ENCODE measurements at regions not wholly inside any gene's neighbourhood (a gene's known extent, or its start where the extent isn't known, plus 50 kb on each side); places are given as distances from the start of the nearest gene placed in this dataset.

DNA sequence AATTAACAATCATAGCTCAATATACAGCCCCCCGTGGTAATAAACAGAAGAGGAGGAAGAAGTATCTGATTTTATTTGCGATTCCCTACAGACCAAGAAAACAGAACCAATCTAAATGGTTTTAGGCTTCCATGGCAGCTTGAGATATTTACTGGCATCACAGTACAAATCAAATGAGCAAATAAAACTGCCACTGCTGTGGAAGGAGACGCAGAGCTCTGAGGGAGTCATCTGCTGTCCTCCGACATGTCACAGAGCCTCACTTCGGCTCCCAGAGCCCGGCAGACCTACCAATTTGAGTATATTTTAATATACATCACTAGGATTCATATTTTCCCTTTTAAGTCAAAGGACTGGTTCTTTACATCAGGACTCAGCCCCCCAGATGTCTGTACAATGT, 145.2 kb upstream of the KCNQ5 start:
- no peaks in the 10 kb centered on the region for H3K9me3 ChIP-seq (ENCODE audit: control insufficient read depth in 2 of 2, insufficient read depth in 1 of 2, low read length in 1 of 2)
- no peaks in the 10 kb centered on the region for H3K4me1 ChIP-seq (ENCODE audit: control insufficient read depth in 2 of 2, insufficient read depth in 2 of 2, low read length in 2 of 2)
- no peaks in the 10 kb centered on the region for H3K27me3 ChIP-seq (ENCODE audit: control insufficient read depth in 2 of 2, insufficient read depth in 1 of 2, low read length in 1 of 2)
- WGBS, result 86% methylated on average over 6 of the region's 6 CpGs
- DNase-seq (ENCODE audit: low read depth in 6 of 9, low spot score in 9 of 9), result no peak
- H3K36me3 ChIP-seq (ENCODE audit: control insufficient read depth in 2 of 2, insufficient read depth in 2 of 2, low read length in 1 of 2), result no peaks in the 10 kb centered on the region
- H3K27ac ChIP-seq (ENCODE audit: low read depth in 1 of 2, low read length in 1 of 2), result no peak overlapping the region
- no peak overlapping the region for H3K4me3 ChIP-seq (ENCODE audit: low read length in 2 of 2)

- DNase-seq (ENCODE audit: low read depth in 6 of 9, low spot score in 9 of 9), result no peak
- 84% methylated on average over 2 of the region's 2 CpGs for WGBS
- Histone ChIP-seq H3K4me3 (ENCODE audit: low read length in 2 of 2) (no peak overlapping the region), H3K9me3 (ENCODE audit: control insufficient read depth in 2 of 2, insufficient read depth in 1 of 2, low read length in 1 of 2) (no peaks in the 10 kb centered on the region), H3K27ac (ENCODE audit: low read depth in 1 of 2, low read length in 1 of 2) (no peak overlapping the region), H3K27me3 (ENCODE audit: control insufficient read depth in 2 of 2, insufficient read depth in 1 of 2, low read length in 1 of 2) (no peaks in the 10 kb centered on the region), H3K4me1 (ENCODE audit: control insufficient read depth in 2 of 2, insufficient read depth in 2 of 2, low read length in 2 of 2) (no peaks in the 10 kb centered on the region), H3K36me3 (ENCODE audit: control insufficient read depth in 2 of 2, insufficient read depth in 2 of 2, low read length in 1 of 2) (no peaks in the 10 kb centered on the region)
These were observed 126.4 kb upstream of the KCNQ5 start for GRCh38 chr6:72495441-72495840.

GRCh38 chr6:72497186-72497585, 124.7 kb upstream of the KCNQ5 start:
- DNase-seq (ENCODE audit: low read depth in 6 of 9, low spot score in 9 of 9), result no peak
- Histone ChIP-seq H3K4me1 (ENCODE audit: control insufficient read depth in 2 of 2, insufficient read depth in 2 of 2, low read length in 2 of 2) (no peaks in the 10 kb centered on the region), H3K4me3 (ENCODE audit: low read length in 2 of 2) (no peak overlapping the region), H3K27ac (ENCODE audit: low read depth in 1 of 2, low read length in 1 of 2) (no peak overlapping the region), H3K36me3 (ENCODE audit: control insufficient read depth in 2 of 2, insufficient read depth in 2 of 2, low read length in 1 of 2) (no peaks in the 10 kb centered on the region), H3K27me3 (ENCODE audit: control insufficient read depth in 2 of 2, insufficient read depth in 1 of 2, low read length in 1 of 2) (no peaks in the 10 kb centered on the region), H3K9me3 (ENCODE audit: control insufficient read depth in 2 of 2, insufficient read depth in 1 of 2, low read length in 1 of 2) (no peaks in the 10 kb centered on the region)
- WGBS, result 86% methylated on average over 3 of the region's 3 CpGs

DNA sequence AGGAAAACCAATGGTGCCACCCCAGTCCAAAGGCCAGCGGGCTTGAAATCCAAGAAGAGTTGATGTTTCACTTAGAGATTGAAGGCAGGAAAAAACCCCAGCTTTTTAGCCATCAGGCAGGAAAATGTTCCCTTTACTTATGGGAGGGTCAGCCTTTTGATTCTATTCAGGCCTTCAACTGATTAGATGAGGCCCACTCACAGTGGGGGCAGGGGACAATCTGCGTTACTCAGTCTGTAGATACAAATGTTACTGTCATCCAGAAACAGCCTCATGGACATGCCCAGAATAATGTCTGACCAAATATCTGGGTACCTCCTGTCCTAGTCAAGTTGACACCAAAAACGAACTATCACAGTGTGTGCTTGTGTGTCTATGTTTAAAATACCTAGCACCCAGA, 121.2 kb upstream of the KCNQ5 start:
- no peak overlapping the region for H3K4me3 ChIP-seq (ENCODE audit: low read length in 2 of 2)
- no peak overlapping the region for H3K27ac ChIP-seq (ENCODE audit: low read depth in 1 of 2, low read length in 1 of 2)
- no peak for DNase-seq (ENCODE audit: low read depth in 6 of 9, low spot score in 9 of 9)
- no peaks in the 10 kb centered on the region for H3K36me3 ChIP-seq (ENCODE audit: control insufficient read depth in 2 of 2, insufficient read depth in 2 of 2, low read length in 1 of 2)
- H3K27me3 ChIP-seq (ENCODE audit: control insufficient read depth in 2 of 2, insufficient read depth in 1 of 2, low read length in 1 of 2), result no peaks in the 10 kb centered on the region
- 95% methylated on average over 3 of the region's 3 CpGs for WGBS
- no peaks in the 10 kb centered on the region for H3K9me3 ChIP-seq (ENCODE audit: control insufficient read depth in 2 of 2, insufficient read depth in 1 of 2, low read length in 1 of 2)
- no peaks in the 10 kb centered on the region for H3K4me1 ChIP-seq (ENCODE audit: control insufficient read depth in 2 of 2, insufficient read depth in 2 of 2, low read length in 2 of 2)

GRCh38 chr6:72504406-72504805, 117.5 kb upstream of the KCNQ5 start:
- Histone ChIP-seq H3K27ac (ENCODE audit: low read depth in 1 of 2, low read length in 1 of 2) (no peak overlapping the region), H3K4me3 (ENCODE audit: low read length in 2 of 2) (no peak overlapping the region), H3K27me3 (ENCODE audit: control insufficient read depth in 2 of 2, insufficient read depth in 1 of 2, low read length in 1 of 2) (no peaks in the 10 kb centered on the region), H3K4me1 (ENCODE audit: control insufficient read depth in 2 of 2, insufficient read depth in 2 of 2, low read length in 2 of 2) (no peaks in the 10 kb centered on the region), H3K9me3 (ENCODE audit: control insufficient read depth in 2 of 2, insufficient read depth in 1 of 2, low read length in 1 of 2) (no peaks in the 10 kb centered on the region), H3K36me3 (ENCODE audit: control insufficient read depth in 2 of 2, insufficient read depth in 2 of 2, low read length in 1 of 2) (no peaks in the 10 kb centered on the region)
- 81% methylated on average over 2 of the region's 2 CpGs for WGBS
- DNase-seq (ENCODE audit: low read depth in 6 of 9, low spot score in 9 of 9), result no peak

DNA sequence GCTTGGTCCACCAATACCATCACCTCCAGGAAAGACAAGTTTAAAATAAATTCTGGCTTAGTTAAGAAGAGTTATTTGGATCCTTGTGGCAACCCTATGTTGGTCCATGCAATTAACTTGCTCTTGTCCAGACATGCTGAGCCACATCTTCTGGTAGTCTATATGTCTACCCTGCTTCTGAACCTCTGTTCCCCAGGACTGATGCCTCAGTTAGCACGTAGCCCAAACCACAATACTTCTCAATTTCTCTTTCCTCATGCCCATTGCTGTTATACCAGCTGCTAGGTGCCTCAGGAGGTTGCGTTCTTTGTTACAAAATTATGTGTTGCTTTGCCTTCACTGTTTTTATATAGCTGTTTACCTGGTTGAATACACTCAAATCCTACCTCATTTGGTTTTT, 116.4 kb upstream of the KCNQ5 start:
- H3K9me3 ChIP-seq (ENCODE audit: control insufficient read depth in 2 of 2, insufficient read depth in 1 of 2, low read length in 1 of 2), result no peaks in the 10 kb centered on the region
- H3K4me3 ChIP-seq (ENCODE audit: low read length in 2 of 2), result no peak overlapping the region
- H3K27ac ChIP-seq (ENCODE audit: low read depth in 1 of 2, low read length in 1 of 2), result no peak overlapping the region
- 31% methylated on average over 2 of the region's 2 CpGs for WGBS
- DNase-seq (ENCODE audit: low read depth in 6 of 9, low spot score in 9 of 9), result no peak
- H3K36me3 ChIP-seq (ENCODE audit: control insufficient read depth in 2 of 2, insufficient read depth in 2 of 2, low read length in 1 of 2), result no peaks in the 10 kb centered on the region
- H3K27me3 ChIP-seq (ENCODE audit: control insufficient read depth in 2 of 2, insufficient read depth in 1 of 2, low read length in 1 of 2), result no peaks in the 10 kb centered on the region
- H3K4me1 ChIP-seq (ENCODE audit: control insufficient read depth in 2 of 2, insufficient read depth in 2 of 2, low read length in 2 of 2), result no peaks in the 10 kb centered on the region

DNA sequence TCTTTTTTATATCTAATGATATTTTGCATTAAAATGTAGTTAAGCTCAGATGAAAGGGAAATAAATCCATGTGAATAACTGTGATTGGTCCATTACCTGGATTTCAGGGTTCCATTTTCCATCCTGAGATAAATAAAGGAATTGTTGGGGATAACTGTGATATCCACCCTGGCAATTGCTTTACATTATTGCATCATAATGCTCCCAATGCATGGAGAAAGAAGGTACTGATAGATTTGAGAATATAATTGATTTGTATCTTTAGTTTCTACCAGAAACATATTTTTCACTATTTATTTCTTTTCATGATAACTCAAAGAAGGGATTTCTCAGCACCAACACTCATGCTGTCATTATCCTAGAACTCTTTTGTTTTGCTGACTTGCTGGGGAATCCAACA, 102.0 kb upstream of the KCNQ5 start:
- no peaks in the 10 kb centered on the region for H3K4me1 ChIP-seq (ENCODE audit: control insufficient read depth in 2 of 2, insufficient read depth in 2 of 2, low read length in 2 of 2)
- H3K36me3 ChIP-seq (ENCODE audit: control insufficient read depth in 2 of 2, insufficient read depth in 2 of 2, low read length in 1 of 2), result no peaks in the 10 kb centered on the region
- H3K27ac ChIP-seq (ENCODE audit: low read depth in 1 of 2, low read length in 1 of 2), result no peak overlapping the region
- no peaks in the 10 kb centered on the region for H3K27me3 ChIP-seq (ENCODE audit: control insufficient read depth in 2 of 2, insufficient read depth in 1 of 2, low read length in 1 of 2)
- no peaks in the 10 kb centered on the region for H3K9me3 ChIP-seq (ENCODE audit: control insufficient read depth in 2 of 2, insufficient read depth in 1 of 2, low read length in 1 of 2)
- H3K4me3 ChIP-seq (ENCODE audit: low read length in 2 of 2), result no peak overlapping the region
- DNase-seq (ENCODE audit: low read depth in 6 of 9, low spot score in 9 of 9), result no peak

DNA sequence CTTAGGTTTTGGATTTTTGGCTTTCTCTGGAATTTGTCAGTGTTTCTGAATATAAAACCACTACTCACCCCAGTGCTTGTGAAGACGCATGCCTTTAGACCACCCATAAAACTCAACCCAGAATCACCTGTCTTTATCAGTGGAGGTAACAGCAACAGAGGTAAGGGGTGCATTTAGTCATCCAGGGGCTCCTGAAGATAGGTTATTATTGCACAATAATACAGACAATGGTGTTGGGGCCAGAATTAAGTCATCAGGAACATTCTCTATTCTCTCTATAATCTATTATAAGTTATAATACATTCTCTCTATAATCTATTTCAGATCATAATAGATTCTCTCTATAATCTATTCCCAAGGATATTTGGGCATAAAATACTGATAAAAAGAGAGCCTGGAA, 100.2 kb upstream of the KCNQ5 start:
- Histone ChIP-seq H3K27me3 (ENCODE audit: control insufficient read depth in 2 of 2, insufficient read depth in 1 of 2, low read length in 1 of 2) (no peaks in the 10 kb centered on the region), H3K4me3 (ENCODE audit: low read length in 2 of 2) (no peak overlapping the region), H3K27ac (ENCODE audit: low read depth in 1 of 2, low read length in 1 of 2) (no peak overlapping the region), H3K4me1 (ENCODE audit: control insufficient read depth in 2 of 2, insufficient read depth in 2 of 2, low read length in 2 of 2) (no peaks in the 10 kb centered on the region), H3K9me3 (ENCODE audit: control insufficient read depth in 2 of 2, insufficient read depth in 1 of 2, low read length in 1 of 2) (no peaks in the 10 kb centered on the region), H3K36me3 (ENCODE audit: control insufficient read depth in 2 of 2, insufficient read depth in 2 of 2, low read length in 1 of 2) (no peaks in the 10 kb centered on the region)
- WGBS, result 99% methylated on average over 1 of the region's 1 CpG
- DNase-seq (ENCODE audit: low read depth in 6 of 9, low spot score in 9 of 9), result no peak

- 84% methylated on average over 5 of the region's 5 CpGs for WGBS
- DNase-seq (ENCODE audit: low read depth in 6 of 9, low spot score in 9 of 9), result peak in 1 of 9 donors; percentile 9
- Histone ChIP-seq H3K4me3 (ENCODE audit: low read length in 2 of 2) (no peak overlapping the region), H3K27ac (ENCODE audit: low read depth in 1 of 2, low read length in 1 of 2) (no peak overlapping the region), H3K4me1 (ENCODE audit: control insufficient read depth in 2 of 2, insufficient read depth in 2 of 2, low read length in 2 of 2) (no peaks in the 10 kb centered on the region), H3K9me3 (ENCODE audit: control insufficient read depth in 2 of 2, insufficient read depth in 1 of 2, low read length in 1 of 2) (no peaks in the 10 kb centered on the region), H3K27me3 (ENCODE audit: control insufficient read depth in 2 of 2, insufficient read depth in 1 of 2, low read length in 1 of 2) (no peaks in the 10 kb centered on the region), H3K36me3 (ENCODE audit: control insufficient read depth in 2 of 2, insufficient read depth in 2 of 2, low read length in 1 of 2) (no peaks in the 10 kb centered on the region)
These were observed 99.1 kb upstream of the KCNQ5 start for GRCh38 chr6:72522735-72523141.

DNA sequence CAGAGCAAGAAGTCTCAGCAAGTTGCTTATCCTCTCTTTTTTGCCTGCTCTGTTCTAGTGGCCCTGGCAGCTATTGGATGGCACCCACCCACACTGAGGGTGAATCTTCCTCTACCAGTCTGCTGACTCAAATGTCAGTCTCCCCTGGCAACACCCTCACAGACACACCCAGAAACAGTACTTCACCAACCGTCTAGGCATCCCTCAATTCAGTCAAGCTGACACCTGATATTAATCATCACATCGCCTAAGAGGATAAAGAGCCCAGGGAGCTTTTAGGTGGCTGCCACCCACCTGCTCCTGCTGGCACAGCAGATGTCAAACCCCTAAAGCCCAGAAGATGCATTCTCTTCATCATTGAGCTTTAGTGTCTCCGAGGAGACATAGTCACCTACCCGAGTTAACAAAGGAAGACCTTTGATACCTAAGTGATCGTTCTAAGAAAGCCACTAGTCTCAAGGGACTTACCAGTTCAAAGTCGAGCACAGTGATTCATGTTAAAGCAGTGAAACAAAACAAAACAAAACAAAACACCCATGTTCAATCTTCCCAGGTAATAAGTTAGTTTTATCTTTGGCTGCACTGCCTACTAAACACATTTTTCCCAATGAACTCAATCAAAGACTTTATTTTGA, 97.7 kb upstream of the KCNQ5 start:
- no peak overlapping the region for H3K4me3 ChIP-seq (ENCODE audit: low read length in 2 of 2)
- no peaks in the 10 kb centered on the region for H3K4me1 ChIP-seq (ENCODE audit: control insufficient read depth in 2 of 2, insufficient read depth in 2 of 2, low read length in 2 of 2)
- H3K27ac ChIP-seq (ENCODE audit: low read depth in 1 of 2, low read length in 1 of 2), result no peak overlapping the region
- no peaks in the 10 kb centered on the region for H3K36me3 ChIP-seq (ENCODE audit: control insufficient read depth in 2 of 2, insufficient read depth in 2 of 2, low read length in 1 of 2)
- H3K9me3 ChIP-seq (ENCODE audit: control insufficient read depth in 2 of 2, insufficient read depth in 1 of 2, low read length in 1 of 2), result no peaks in the 10 kb centered on the region
- WGBS, result 81% methylated on average over 6 of the region's 6 CpGs
- DNase-seq (ENCODE audit: low read depth in 6 of 9, low spot score in 9 of 9), result no peak
- H3K27me3 ChIP-seq (ENCODE audit: control insufficient read depth in 2 of 2, insufficient read depth in 1 of 2, low read length in 1 of 2), result no peaks in the 10 kb centered on the region

Measured in thymus (tissue), 11 donors.